Fibroblast of mammary gland (primary cell): ENCODE measurements at regions not wholly inside any gene's neighbourhood (a gene's known extent, or its start where the extent isn't known, plus 50 kb on each side); places are given as distances from the start of the nearest gene placed in this dataset.

Experiments
- DNase-seq: peaks from one replicate; pipeline ENCODE4 v3.0.0-alpha.2; 2010; ENCODE audit warnings: low read depth
- H3K4me3 ChIP-seq: 2 replicates; pipeline ENCODE4 v1.5.1; 2011; ENCODE audit warnings: low read depth, mild to moderate bottlenecking, low read length, moderate library complexity; ENCODE audit not compliant: control insufficient read depth
- TF ChIP-seq, protein P1 (sequence below): conservative IDR thresholded peaks from 2 replicates; pipeline ENCODE4 v1.5.1; 2011; ENCODE audit warnings: low read depth, low read length, inconsistent platforms; ENCODE audit not compliant: control insufficient read depth, insufficient read depth

DNA sequence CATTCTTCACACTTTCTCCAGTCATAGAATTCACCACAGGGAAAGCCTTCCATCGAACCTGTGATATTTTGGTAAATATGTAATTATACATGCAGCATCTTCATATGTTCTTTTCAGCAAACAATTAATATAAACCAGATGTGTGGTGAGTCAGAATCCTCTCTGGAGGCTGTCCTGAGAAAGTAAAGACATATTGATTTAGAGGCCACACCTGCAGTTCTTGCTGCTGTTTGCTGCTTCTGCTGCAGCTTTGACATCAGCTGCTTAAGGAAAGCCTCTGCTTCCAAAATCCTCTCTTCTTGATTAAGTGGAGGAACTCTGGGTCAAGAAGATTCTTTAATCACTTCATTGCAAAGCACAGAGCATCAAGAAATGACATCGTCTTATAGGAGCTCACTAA is 568.8 kb upstream of the ZEB2 start:
- H3K4me3 ChIP-seq = no peak overlapping the region
- TF ChIP-seq, protein P1, sequence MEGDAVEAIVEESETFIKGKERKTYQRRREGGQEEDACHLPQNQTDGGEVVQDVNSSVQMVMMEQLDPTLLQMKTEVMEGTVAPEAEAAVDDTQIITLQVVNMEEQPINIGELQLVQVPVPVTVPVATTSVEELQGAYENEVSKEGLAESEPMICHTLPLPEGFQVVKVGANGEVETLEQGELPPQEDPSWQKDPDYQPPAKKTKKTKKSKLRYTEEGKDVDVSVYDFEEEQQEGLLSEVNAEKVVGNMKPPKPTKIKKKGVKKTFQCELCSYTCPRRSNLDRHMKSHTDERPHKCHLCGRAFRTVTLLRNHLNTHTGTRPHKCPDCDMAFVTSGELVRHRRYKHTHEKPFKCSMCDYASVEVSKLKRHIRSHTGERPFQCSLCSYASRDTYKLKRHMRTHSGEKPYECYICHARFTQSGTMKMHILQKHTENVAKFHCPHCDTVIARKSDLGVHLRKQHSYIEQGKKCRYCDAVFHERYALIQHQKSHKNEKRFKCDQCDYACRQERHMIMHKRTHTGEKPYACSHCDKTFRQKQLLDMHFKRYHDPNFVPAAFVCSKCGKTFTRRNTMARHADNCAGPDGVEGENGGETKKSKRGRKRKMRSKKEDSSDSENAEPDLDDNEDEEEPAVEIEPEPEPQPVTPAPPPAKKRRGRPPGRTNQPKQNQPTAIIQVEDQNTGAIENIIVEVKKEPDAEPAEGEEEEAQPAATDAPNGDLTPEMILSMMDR = no peak
- peak; percentile 86 for DNase-seq

DNA sequence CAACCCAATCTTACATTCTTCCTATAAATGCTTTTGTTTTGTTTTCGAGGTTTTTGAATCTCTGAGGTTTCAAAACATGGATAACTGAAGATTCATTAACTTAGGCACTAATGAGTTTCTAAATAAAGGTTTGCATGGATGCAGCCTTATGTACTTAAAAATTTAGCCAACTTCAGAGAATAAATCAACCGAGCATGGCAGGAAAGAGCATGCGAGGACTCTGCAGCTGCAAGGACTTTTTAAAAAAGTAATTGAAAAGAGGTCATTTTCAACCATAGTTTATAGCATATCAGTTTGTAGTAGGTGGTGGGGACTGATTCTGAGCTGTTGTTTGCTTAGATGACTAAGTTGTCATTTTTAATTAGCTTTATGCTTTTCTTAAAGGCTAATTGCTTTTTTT is 567.0 kb upstream of the ZEB2 start:
- no peak for DNase-seq
- TF ChIP-seq, protein P1 = no peak
- no peak overlapping the region for H3K4me3 ChIP-seq

DNA sequence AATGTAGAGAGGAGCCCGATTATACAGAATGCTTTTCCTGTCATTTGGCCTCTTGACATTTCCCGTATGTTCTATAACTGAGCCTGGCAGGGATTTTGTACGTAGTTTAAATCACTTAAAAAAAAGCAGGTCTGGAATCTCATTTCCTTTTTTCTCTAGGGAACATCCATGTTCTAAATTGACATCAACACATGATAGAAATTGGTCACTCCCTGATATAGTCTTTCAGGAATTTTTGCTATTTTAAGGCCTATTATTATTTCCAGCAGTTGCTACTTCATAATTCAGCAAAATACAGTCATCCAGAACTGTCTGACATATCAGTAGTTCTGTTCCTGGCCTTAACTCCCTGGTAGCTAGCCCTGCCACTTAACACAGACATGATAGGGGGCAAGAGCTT is 565.7 kb upstream of the ZEB2 start:
- TF ChIP-seq, protein P1 = no peak
- DNase-seq = peak; percentile 65
- no peak overlapping the region for H3K4me3 ChIP-seq

DNA sequence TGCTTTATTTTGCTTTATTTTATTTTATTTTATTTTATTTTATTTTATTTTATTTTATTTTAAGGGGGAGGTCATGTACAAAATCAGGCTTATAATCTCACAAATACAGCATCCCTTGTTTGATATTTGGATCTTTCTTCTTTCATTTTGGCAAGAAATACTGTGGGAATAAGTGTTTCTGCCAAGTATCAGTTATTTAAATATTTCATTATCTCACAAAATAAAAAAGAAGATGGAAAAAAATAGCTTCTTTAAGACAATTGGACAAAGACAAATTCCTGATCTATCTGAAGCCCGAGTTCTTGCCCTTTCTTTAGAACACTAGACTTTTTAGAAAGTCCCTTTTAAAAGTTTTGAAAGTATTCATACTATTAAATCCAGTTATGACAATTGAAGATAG is 560.5 kb upstream of the ZEB2 start:
- no peak for DNase-seq
- TF ChIP-seq, protein P1 = no peak

DNA sequence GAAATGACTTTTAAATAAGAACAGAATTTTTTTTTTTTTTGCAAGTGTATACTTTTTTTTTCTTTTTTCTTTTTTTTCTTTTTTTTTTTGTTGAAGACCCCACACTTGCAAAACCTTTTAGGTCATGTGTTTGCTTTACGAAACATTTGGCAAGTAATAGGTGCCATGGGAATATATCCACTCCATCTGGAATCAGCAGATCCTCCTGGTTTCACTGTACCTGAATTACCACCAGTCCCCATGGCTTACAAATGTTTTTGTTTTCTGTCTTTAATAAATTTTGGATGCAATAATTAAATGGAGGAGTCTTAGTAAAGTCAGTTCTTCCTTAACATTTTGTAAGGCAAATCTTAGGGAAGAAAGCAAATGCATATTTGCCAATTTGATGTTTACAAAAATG is 559.7 kb upstream of the ZEB2 start:
- TF ChIP-seq, protein P1 = no peak
- no peak for DNase-seq
- no peak overlapping the region for H3K4me3 ChIP-seq

More for the DNA sequence above, 560.5 kb upstream of the ZEB2 start:
- H3K4me3 ChIP-seq = no peak overlapping the region

DNA sequence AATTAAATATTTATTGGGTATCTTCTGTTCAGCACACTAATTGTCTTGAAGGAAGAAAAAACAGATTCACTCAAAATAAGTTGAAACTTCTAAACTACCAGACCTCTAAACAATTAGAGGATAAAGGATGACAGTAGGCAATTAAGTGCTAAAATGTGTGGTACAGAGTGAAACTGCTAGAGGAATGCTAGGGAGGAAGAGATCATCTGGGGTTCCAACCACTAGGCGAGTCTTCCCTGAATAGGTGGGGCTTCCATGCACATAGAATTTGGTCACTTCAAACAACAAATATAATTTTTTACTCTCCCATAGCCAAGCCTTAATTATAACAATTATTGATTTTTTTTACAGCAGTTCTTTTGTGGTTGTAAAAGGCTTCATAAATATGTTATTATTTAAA is 559.0 kb upstream of the ZEB2 start:
- TF ChIP-seq, protein P1 = no peak
- no peak overlapping the region for H3K4me3 ChIP-seq
- DNase-seq = no peak

DNA sequence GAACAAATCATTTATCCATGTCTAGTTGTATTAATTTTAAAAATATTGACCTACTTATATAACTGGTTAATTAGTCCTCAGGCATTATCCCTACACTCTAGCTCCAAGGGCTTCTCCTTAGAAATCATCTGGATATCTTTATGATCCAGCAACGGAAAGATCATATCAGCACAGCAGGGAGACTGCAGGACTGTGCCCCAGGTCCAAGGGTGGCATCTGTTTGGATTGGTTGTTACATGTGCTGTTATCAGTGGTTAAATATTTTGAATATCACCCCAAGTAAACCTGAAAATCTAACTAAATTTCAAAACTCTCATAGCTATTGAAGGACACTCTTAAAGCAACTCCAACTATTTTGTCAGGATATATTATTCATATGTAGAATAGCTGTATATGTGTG is 556.2 kb upstream of the ZEB2 start:
- H3K4me3 ChIP-seq = no peak overlapping the region
- TF ChIP-seq, protein P1 = no peak
- DNase-seq = no peak
